Prostate gland (tissue), 2 donors: ENCODE measurements at regions not wholly inside any gene's neighbourhood (a gene's known extent, or its start where the extent isn't known, plus 50 kb on each side); places are given as distances from the start of the nearest gene placed in this dataset.

Experiments used
- CTCF ChIP-seq, 4 experiments: fragments of 200-600 bp in 2 of 4; fragments of 450-650 bp in 2 of 4; sonication (generic) in 2 of 4; IDR thresholded peaks; 1 replicate in 3 of 4; 2 replicates in 1 of 4; pipeline ENCODE4 v1.5.1; 2016 to 2019; ENCODE audit warnings: antibody characterized with exemption in 4 of 4, mild to moderate bottlenecking in 2 of 4, moderate library complexity in 2 of 4
- POLR2A ChIP-seq: fragments of 450-650 bp; IDR thresholded peaks from one replicate; pipeline ENCODE4 v1.6.1; 2016; ENCODE audit warnings: antibody characterized with exemption, mild to moderate bottlenecking
- POLR2AphosphoS5 ChIP-seq: sonication (generic); formaldehyde crosslinking; IDR thresholded peaks from one replicate; pipeline ENCODE4 v1.6.1; 2017; ENCODE audit warnings: antibody characterized with exemption

- TF ChIP-seq POLR2AphosphoS5 (no peak), CTCF (IDR thresholded peaks at IDR 0.05) (no peak), POLR2A (no peak)
Measured at GRCh38 chr11:30092518-30092917, 75.7 kb upstream of the KCNA4 start.
